ENCODE measurements at regions not wholly inside any gene's neighbourhood (a gene's known extent, or its start where the extent isn't known, plus 50 kb on each side); places are given as distances from the start of the nearest gene placed in this dataset.

GRCh38 chr12:16949871-16950667 lies 344.1 kb upstream of the LMO3 start:
- DNase-seq = no peak

GRCh38 chr12:16949371-16949770 lies 343.4 kb upstream of the LMO3 start:
- no peak for DNase-seq

GRCh38 chr12:16946704-16947103 lies 340.7 kb upstream of the LMO3 start:
- DNase-seq = no peak

- peak; percentile 23 for DNase-seq
Measured at GRCh38 chr12:16939871-16940306, 333.9 kb upstream of the LMO3 start.

GRCh38 chr12:16927259-16927658 lies 321.3 kb upstream of the LMO3 start:
- DNase-seq = no peak

DNA sequence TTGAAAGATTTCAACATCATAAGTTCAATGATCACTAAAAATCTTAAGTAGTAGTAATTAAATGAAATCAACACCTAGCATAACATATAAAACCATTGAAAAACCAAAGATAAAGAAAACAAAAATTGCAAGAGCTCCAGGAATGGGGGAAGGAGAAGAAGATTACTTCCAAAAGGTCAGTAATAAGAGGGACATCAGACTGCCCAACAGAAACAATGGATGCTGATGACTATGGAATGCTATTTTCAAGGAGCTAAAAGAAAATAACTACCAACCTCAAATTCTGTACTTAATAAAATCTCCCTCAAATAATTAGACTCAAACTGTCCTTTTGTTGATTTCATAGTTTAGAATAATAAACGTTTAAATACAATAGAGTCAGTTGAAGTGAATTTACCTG lies 314.5 kb upstream of the LMO3 start:
- DNase-seq = no peak

- no peak for DNase-seq
Measured at GRCh38 chr12:16919551-16919950, 313.6 kb upstream of the LMO3 start.

- DNase-seq = no peak
Measured at GRCh38 chr12:16914853-16915252, 308.9 kb upstream of the LMO3 start.

GRCh38 chr12:16913832-16914490 lies 308.0 kb upstream of the LMO3 start:
- no peak for DNase-seq

- no peak for DNase-seq
Measured at GRCh38 chr12:16901946-16902345, 296.0 kb upstream of the LMO3 start.

DNA sequence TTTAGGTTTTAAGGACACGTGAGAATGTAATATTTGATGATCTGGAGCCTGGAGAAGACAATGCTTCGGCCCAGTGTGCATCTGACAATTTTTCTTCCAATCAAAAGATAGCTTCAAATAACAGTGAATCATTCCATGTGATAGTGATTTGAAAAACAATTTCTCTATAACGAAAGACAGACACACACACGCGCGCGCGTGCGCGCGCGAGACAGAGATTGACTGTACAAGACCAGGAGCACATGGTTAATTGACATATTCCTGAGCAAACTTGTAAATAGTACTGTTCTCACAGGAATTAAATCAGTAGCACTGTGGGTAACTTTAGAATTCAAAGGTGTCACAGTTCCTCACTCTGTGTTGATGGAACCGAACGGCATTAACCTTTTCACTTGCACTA lies 287.5 kb upstream of the LMO3 start:
- DNase-seq = no peak

GRCh38 chr12:16891673-16892072 lies 285.7 kb upstream of the LMO3 start:
- DNase-seq = no peak

- DNase-seq = no peak
Measured at GRCh38 chr12:16884819-16885218, 278.9 kb upstream of the LMO3 start.

- DNase-seq = no peak
Measured at GRCh38 chr12:16884056-16884455, 278.1 kb upstream of the LMO3 start.

GRCh38 chr12:16881986-16882570 lies 276.1 kb upstream of the LMO3 start:
- no peak for DNase-seq

DNA sequence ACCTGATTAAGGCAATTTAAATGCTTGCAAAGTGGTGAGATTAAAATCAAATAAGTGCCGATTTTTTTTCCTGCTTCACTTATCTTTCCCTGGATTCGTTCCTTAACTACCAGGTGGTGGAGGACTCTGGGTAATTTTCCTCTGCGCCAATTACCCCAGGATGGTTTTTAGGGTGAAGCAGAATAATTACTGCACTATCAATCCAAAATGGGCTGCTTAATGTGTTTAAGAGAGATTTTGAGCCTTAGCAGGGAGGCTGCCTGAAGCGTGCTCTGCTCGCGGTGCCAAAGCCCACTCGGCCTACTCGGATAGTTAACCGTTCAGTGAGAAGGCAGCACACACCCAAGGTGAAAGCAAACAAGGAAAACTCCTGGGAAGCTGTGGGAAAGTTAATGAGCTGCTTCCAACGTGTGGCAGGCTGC lies 274.9 kb upstream of the LMO3 start:
- DNase-seq = no peak

DNA sequence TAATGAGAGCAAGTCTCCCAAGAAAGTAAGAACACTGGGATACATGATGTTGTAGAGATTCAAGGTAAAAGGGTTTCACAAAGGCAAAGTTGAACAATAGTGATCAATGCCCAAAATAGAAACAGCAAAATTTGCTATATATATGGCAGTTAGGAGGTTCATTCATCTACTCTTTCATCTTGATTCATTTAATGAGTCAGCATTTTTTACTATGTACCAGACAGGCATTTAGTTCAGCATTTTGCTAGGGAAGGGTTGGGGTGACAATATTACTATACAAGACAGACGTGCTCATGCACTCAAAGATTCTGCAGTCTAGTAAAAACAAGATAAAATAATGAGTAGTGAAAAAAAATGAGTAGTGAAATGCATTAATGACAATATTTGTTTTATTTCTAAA lies 264.9 kb upstream of the LMO3 start:
- DNase-seq = no peak

GRCh38 chr12:16863742-16864141 lies 257.8 kb upstream of the LMO3 start:
- no peak for DNase-seq

- no peak for DNase-seq
Measured at GRCh38 chr12:16857456-16857923, 251.5 kb upstream of the LMO3 start.

DNA sequence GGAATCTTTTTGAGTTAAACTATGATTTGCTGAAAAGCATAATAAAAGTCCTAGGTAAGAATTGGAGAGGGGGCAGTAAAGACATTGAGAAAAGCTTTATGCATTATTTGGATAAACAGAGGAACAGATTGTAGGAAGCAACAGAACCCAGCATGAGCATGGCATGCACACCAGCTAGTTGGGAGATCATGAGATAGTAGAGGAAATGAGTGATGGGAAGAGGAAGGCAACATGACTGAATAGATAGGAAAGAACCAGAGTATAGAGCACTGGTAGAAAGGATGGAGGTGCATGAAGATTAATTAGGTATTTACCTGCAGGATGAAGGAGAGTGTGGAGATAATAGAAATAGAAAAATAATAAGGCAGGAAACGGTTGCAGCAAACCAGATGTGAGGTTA lies 248.5 kb upstream of the LMO3 start:
- no peak for DNase-seq

DNA sequence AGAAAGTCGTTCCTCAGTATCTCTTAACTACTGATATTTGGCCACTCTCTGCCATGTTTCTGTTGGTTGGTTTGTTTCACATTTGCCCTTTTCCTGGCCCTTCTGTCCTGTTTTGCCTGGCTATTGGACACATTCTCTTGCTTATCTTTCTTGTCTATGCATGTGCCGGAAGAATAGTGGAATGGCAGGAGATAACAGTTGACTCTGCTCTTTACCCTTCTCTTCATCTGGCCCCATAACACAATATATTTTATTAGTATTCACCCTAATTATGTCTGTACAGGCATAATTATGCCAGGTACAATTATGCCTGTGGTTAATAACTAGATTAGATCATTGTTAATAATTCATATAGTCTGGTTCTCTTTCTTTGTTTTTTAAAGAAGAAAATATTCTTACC lies 243.5 kb upstream of the LMO3 start:
- DNase-seq = no peak

DNA sequence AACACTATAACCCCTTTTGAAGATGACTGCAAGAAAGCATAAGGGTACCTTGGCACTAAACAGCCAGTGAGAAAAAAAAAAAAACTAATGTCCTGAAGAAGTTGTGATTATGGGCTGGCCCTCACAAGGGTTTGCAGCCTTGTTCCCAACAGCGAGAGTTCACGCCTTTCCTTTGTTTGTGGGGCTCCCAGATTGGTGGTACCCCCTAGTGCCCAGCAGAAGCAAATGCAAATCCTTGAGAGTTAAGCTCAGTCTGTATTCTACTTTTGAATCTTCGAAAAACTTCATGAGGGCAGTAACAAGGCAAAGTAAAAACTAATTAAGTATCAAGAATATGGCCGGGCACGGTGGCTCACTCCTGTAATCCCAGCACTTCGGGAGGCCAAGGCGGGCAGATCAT lies 238.9 kb upstream of the LMO3 start:
- no peak for DNase-seq

GRCh38 chr12:16833376-16834015 lies 227.5 kb upstream of the LMO3 start:
- DNase-seq = no peak

DNA sequence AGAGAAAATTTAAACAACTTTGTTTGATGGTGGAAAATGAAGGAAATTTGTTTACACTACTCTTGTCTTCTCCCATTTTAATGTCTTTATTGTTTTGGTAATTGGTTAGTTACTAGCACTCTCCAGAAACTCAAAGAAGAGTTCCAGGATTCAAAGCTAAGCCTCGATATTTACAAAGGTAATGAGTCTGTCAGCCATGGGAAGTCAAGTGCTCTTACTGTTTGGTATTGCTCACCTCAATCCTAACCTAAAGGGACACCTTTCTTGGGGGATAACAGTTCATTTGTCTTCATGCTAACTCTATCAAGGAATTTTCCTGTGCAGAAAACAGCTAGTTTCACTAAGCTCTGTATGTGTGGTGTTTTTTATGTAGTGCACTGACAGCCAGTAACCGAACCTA lies 222.9 kb upstream of the LMO3 start:
- DNase-seq = no peak

All from stimulated activated CD8-positive, alpha-beta memory T cell treated with anti-CD3 and anti-CD28 coated beads, Interleukin-4, amount 100 ng/mL, for 48 hours (primary cell).